H1 (cell line): ENCODE measurements at regions not wholly inside any gene's neighbourhood (a gene's known extent, or its start where the extent isn't known, plus 50 kb on each side); places are given as distances from the start of the nearest gene placed in this dataset.

Source experiments
- EP300 ChIP-seq, 2 experiments: IDR thresholded peaks; 1 replicate in 1 of 2; 2 replicates in 1 of 2; pipeline ENCODE4 v1.6.1; 2011 to 2012; ENCODE audit warnings: low read depth in 2 of 2, low read length in 2 of 2, mild to moderate bottlenecking in 2 of 2, borderline replicate concordance in 1 of 2, inconsistent platforms in 1 of 2, moderate library complexity in 1 of 2
- RAD21 ChIP-seq, 2 experiments: IDR thresholded peaks in 1 of 2; conservative IDR thresholded peaks in 1 of 2; 2 replicates each; pipeline ENCODE4 v1.6.1; 2011; ENCODE audit warnings: low read depth in 2 of 2, low read length in 2 of 2, improper control_type of control experiment in 1 of 2, inconsistent platforms in 1 of 2, mild to moderate bottlenecking in 1 of 2, moderate library complexity in 1 of 2
- SIN3A ChIP-seq, 2 experiments: IDR thresholded peaks in 1 of 2; conservative IDR thresholded peaks in 1 of 2; 2 replicates each; pipeline ENCODE4 v1.6.1; 2011 to 2012; ENCODE audit warnings: low read length in 2 of 2, improper control_type of control experiment in 1 of 2, low read depth in 1 of 2, mild to moderate bottlenecking in 1 of 2
- TAF1 ChIP-seq: IDR thresholded peaks from 2 replicates; pipeline ENCODE4 v1.6.1; 2011; ENCODE audit warnings: mild to moderate bottlenecking, low read depth, low read length
- TBP ChIP-seq: IDR thresholded peaks from 2 replicates; pipeline ENCODE4 v1.6.1; 2011; ENCODE audit warnings: low read depth, low read length, improper control_type of control experiment

DNA sequence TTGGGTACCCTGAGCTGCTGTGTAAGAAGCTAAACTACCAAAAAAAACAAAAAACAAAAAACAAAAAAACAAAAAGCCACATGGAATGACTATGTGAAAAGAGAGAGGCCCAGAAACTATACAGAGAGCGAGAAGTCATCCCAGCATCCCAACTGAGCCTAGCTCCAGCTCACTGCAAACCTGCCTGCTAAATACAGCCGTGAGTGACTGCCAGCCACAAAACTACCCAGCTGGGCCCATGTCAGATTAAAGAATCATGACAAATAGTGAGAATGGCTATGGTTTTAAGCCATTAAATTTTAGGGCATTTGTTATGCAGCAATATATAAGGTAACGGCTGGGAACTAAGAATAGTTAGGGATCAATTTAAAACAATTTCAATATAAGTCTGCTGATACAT lies 335.1 kb upstream of the PDE4D start (continued):
- no peak for TF ChIP-seq SIN3A (conservative IDR thresholded peaks at IDR 0.05 in 1 of 2, IDR thresholded peaks at IDR 0.05 in 1 of 2; ENCODE audit: low read depth in 1 of 2, low read length in 2 of 2)
- TF ChIP-seq TBP, result no peak
- no peak for TF ChIP-seq TAF1
- no peak for TF ChIP-seq RAD21 (IDR thresholded peaks at IDR 0.05 in 1 of 2, conservative IDR thresholded peaks at IDR 0.05 in 1 of 2; ENCODE audit: low read depth in 2 of 2, low read length in 2 of 2)
- TF ChIP-seq EP300 (IDR thresholded peaks at IDR 0.05; ENCODE audit: borderline replicate concordance in 1 of 2, low read depth in 2 of 2, low read length in 2 of 2), result no peak
